ENCODE measurements at regions not wholly inside any gene's neighbourhood (a gene's known extent, or its start where the extent isn't known, plus 50 kb on each side); places are given as distances from the start of the nearest gene placed in this dataset.
"Not testable (repeated sequence)": the region's sequence is repeated elsewhere in the genome, so short reads cannot be mapped to it uniquely, and the experiment has no call there.

DNA sequence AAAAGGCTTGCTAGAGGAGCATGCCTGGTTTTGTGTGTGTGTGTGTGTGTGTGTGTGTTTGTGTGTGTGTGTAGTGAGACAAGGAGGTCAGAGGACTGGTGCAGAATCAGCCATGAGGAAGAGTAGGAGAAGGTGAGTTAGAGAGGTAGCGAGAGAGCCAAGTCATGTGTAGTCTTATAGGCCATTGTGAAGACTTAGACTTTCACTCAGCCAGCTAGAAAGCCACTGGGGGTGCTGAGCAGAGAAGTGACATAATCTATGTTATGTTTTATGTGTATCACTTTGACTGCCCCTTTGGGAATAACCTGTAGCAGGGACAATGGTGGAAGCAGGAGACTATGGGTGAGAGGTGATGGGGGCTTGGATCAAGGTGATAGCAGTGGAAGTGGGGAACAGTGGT is 180.5 kb upstream of the CLINT1 start:
- no peak for DNase-seq

DNA sequence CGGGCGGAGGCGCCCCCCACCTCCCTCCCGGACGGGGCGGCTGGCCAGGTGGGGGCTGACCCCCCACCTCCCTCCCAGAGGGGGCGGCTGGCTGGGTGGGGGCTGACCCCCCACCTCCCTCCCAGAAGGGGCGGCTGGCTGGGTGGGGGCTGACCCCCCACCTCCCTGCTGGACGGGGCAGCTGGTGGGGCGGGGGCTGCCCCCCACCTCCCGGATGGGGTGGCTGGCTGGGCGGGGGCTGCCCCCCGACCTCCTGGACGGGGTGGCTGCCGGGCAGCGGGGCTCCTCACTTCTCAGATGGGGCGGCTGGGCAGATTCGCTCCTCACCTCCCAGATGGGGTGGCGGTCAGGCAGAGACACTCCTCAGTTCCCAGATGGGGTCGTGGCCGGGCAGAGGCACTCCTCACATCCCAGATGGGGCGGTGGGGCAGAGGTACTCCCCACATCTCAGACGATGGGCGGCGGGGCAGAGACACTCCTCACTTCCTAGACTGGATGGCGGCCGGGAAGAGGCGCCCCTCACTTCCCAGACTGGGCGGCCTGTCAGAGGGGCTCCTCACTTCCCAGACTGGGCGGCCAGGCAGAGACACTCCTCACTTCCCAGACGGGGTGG is 178.1 kb upstream of the CLINT1 start:
- not testable (repeated sequence) for DNase-seq

DNA sequence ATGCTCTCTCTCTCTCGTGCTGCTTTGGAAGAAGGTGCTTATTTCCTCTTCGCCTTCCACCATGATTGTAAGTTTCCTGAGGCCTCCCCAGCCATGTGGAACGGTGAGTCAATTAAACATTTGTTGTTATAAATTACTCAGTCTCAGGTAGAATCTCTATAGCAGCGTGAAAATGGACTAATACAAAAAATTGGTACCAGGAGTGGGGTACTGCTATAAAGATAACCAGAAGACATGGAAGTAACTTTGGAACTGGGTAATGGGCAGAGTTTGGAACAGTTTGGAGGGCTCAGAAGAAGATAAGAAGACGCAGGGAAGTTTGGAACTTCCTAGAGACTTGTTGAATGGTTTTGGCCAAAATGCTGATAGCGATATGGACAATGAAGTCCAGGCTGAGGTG is 175.6 kb upstream of the CLINT1 start:
- DNase-seq: not testable (repeated sequence)

DNA sequence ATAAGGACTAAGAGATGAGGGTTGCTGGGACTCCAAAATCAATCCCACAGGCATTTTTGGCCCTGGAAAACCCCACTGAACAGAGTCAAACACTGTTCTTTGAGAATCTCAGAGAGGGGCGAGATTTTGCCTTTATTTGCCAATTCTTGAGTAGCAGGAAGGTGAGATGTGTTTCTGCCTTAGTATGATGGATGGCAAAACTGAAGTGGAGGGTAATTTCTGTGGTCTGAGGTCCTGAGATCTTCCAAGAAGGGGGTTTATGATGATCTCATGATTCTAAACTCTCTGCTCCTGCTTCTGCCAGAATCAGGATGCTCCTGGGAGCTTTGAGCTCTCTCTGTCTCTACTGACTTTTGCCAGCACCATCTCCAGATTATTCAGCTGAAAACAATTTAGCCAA is 174.8 kb upstream of the CLINT1 start:
- DNase-seq: no peak

DNA sequence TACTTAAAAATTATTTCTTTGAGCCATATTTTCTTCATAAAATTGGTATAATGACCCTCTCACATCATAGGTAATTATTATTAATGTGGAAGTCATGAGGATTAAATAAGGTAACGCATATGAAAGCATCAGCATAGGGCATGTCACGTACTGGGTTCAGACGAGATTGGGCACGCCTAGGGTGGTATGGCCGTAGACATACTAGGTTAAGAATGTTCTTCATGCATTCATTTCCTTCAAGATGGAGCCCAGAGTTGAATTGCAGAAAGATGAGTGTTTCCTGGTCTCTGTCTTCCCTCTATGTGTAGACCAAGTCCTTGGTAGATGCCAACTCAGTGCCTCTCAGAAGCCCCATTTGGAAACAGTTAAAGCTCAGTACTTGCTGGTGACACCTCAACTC is 174.1 kb upstream of the CLINT1 start:
- DNase-seq: no peak

DNA sequence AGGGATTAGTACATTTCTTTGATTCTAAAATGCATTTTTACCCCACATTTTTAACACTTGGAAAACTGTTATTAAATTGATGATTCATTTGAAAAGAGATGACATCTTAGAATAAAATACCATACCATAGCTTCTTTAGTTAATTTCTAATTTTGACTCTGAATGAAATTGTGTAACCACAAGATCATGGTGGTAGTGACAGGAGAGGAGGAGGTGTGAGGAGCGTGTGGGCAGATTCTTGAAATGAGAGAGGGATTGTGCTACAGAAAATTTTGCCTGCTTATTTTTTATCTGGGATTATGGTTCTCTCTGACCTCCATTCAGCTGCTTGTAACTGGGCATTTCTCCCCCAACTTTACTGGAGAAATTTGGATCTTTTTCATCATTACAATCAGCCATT is 173.3 kb upstream of the CLINT1 start:
- no peak for DNase-seq

DNA sequence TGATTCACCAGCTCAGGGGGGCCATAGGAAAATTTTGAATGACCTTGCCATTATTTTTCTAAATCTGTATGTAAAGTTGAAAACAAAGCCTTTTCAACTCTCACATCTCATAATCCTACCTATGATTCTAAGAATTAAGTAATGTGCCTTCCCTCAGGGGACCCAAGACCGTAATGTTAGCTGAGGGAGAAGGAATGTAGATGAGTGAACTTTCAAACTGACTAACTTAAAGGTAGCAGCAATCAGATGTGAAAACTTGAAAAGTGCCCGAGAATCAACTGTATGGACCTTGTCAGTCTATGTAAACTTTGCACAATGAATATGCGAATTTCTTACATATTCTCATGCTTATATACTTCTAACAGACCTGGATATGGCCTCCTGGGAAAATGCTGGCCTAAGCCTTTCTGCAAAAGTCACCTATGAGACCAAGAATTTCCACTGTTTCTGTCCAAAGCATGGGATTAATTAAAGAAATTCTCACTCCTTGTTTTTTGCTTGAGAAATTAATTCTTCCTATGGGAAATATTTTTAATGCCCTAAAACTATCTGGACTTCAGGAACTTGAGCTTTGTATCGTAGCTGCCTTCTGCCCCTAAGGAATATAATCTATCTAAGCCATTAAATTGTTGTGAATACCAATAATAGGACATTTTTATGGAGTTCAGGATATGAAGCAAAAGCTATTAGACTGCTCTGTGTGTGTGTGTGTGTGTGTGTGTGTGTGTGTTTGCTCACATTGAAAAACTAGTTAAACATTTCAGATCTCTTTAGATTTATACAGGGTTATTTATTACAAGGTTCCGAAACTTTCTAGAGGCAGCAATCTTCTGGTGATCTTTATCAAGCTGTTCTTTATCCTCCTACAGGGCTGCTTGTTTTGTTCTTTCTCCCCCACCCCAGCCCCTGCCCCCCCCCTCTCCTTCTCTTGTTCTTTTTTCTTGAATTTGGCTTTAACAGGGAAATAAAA is 169.1 kb upstream of the CLINT1 start:
- no peak for DNase-seq

DNA sequence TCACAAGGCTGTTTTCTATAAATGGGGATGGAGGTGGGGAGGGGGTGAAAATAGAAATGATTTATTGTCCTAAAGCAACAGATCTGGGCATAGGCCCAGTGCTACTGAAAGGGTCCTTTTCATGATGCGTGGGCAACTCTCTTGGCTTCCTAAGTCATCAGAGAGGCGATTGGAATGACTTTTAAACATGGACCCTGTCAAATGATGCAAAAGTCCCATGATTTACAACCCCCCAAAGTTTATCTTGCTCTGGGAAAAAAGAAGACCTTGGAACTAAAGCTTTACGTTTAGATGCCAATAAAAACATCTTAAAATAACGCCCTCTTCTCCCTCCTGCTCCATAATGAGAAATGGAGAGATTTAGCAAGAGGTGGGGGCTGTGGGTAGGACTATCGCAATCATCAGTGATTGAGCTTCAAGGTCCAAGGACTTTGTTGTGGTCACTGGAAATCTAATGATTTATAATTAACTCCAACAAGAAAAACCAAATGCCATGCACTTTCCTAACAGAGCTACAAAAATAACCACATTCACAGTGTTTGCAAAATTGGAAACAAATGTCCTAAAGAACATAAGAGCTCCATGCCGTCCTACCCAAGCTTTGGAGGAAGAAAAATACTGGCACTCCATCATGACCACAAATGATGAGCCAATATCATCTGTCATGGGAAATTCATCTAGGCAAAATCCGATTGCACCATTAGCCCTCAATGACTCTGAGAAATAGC is 167.5 kb upstream of the CLINT1 start:
- DNase-seq: no peak

DNA sequence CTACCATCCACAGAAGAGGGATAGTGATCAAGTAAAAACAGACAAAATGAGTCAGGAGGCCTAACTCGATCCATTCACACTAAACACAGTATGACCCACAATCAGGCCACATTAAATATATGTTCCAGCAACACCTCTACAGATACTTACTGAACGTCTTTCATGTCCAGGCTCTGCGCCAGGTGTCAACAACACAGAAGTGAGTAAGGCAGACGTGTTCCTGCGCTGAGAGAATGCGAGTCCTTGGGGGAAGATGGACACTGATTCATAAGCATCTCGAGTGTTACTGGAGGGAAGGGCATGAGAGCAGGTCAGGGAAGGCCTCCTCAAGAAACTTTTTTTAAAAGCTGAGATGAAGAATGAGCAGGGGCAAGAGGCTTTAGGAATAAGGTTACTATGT is 164.3 kb upstream of the CLINT1 start:
- DNase-seq: no peak

DNA sequence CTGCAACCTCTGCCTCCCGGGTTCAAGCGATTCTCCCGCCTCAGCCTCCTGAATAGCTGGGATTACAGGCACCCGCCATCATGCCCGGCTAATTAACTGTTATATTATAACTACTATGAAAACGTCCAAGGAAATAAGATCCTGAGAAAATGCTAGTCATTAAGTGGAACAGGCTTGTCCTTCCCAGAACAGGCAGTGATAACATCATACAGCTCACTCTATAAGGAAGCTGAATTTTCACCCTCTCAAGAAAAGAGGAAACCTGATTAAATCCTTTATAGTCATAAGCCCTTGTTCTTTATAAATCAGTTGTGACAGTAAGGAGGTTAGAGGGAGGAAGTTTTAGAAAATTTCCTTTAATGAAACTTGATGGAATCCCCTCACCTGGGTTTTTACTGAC is 163.9 kb upstream of the CLINT1 start:
- no peak for DNase-seq

DNA sequence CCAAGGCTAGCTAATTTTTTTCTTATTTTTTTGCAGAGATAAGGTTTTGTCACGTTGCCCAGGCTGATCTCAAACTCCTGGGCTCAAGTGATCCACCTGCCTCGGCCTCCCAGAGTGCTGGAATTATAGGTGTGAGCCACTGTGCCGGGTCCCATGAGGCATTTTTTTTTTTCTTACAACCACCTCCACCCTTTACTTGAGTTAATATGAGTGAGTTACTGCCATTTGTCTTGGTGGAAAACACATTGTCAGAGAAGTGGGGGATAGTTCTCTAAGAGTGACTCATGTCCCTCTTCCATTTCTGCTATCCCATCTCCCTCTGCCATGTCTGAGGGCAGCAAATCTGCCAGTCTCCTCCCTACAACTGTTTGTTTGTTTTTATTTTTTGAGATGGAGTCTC is 163.4 kb upstream of the CLINT1 start:
- DNase-seq: no peak

DNA sequence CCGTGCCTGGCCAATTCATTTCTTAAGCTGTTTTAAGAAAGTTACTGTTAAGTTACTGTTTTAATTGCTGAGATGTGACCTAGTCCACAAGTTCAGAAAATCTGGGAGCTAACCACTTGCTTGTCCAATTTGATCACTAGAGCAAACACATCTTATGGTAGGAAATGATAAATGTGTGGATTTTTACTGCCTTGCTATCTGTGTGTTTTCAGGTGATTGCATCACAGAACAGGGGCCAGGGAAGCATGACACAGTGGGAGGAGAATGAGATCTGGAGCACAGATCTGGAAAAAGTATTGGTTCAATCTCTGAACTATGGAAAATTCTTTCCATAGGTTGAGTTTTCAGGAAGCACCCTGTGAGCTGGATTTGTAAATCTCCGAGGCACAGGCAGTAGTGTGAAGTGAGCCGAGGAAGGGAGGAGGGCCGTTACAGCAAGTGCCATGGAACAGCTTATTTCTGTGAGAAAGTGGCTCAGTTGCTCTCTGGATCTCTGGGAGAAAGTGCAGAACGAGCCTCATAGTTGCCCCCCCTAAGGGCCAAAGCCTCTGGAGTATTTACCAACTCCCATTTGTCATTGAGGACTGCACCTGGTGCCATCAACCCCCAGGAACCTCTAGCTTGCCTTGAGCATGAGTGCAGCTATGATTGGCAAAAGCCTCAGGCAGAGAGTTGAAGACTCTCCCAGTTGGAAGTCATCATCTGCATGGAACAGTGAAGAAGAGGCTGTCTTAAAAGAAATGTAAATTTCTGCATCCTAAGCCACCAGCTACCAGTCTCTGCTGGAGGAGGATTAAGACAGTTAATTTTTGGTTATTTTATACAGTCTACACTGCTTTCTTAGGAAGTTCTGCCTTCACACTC is 161.8 kb upstream of the CLINT1 start:
- DNase-seq: no peak

DNA sequence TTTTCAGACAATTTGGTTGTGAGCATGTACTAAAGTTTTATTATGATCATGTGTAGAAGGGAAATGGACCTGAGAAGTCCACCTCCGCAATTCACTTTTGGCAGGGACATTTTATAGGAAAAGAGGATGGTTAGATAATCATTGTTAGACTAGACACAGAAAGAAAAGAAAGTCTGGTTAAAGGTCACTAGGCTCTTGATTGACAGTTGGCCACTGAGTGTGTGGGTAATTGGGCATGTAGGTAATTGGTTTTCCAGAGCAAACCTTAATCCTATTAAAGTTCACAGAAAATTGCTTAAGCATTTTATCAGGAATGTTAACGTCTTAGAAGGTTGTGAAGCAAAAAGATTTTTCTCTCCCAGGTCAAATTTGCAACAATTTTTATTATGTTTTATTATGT is 158.5 kb upstream of the CLINT1 start:
- no peak for DNase-seq

DNA sequence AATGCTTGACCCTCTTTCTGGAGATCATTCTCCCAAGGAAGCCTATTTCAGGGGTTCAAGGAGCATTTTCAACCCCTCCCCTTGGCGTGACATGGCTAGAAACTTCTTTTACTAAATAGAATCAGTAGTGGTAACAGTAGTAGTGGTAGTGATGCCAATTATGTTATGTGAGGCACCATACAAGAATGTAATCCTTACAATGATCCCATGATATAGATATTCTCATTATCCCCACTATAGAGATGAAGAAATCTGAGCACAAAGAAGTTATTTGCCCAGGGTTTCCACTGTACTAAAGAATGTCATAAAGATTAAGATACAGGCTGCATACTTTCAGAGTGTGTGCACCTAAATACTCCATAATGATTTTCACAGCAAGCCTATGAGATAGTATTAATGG is 155.4 kb upstream of the CLINT1 start:
- no peak for DNase-seq

DNA sequence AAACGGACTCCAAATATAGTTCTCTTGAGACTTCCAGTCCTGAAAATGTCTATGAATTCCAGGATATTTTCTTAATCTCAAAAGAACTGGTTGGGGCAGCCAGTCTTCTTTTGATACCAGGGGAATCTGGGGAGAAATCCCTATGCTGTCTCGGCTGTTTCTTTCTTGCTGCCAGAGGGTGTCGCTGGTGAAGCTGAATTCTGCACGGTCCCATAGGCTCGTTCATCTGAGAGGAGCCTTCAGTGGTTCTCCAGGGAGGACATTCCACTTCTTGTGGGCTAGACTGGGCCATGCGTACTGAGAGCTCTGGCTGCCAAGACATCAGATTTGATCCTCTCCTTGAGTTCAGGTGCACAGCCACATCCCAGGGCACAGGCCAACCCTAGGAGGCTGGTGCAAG is 155.0 kb upstream of the CLINT1 start:
- no peak for DNase-seq

DNA sequence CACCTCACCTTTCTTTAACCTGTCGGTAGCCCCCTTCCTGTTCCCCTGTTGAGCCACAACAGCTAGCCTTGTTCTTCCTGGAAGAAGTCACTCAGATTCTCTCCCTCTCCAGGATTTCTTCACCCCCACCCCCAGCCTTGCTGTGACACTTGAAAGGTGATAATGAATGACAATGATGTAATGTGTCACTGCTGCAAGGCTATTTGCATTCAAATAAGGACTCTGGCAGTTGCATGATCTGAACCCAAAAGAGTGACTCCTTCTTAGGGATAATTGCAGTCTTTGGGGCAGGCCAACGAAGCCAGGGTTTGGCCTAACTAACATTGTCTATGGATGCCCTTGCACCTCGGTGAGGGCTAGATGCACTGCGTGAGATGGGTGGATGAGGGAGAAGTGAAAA is 154.4 kb upstream of the CLINT1 start:
- no peak for DNase-seq

DNA sequence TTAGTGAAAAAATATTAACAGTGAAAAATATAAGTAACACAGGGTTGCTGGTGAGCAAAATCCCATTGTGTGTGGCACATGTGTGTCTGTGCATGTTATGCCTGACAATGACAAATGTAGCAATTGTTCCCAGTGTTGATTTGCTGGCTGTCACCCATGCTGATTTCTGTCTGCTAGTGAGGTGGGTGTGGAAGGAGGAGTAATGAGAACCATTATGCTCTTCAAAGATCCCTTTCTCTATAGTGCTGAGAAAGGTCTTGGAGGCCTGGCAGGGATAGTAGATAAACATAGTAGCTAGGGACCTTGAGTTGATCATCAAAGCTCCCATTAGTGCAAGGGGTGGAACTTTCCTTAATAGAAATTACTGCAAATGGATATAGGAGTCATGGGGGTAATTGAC is 152.5 kb upstream of the CLINT1 start:
- no peak for DNase-seq

DNA sequence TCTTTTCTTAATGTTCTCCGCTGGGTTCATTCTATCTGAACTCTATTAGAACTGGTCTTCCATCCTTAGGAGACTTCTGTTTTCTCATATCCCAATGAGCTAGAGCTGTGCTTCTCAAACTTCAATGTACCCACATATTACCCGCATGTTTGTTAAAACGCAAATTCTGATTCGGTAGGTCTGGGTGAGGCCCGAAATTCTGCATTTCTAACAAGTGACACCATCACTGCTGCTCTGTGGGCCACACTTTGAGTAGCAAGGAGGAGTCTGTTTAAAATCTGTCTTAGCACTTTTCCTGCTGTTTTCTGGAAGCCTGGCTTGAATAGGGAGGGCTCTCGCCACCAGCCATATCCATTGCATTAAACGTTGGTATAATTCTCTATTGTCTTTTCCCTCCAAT is 151.9 kb upstream of the CLINT1 start:
- DNase-seq: no peak

DNA sequence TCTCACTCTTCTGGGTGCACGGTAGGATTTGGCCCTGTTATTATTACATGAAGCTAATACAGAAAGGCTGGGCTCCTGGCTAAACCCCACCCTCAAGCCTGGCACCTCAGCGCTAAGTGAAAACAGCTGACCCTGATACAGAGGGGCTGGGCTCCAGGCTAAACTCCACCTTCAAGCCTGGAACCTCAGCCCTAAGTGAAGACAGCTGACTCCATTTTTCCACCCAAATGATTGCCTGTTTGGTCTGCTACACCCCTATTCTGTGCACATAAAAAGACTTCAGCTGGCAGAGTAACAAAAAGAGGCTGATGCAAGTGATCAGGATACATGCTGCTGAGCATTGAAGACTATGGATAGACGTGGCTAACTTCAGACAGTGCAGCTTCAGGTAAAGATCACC is 148.4 kb upstream of the CLINT1 start:
- DNase-seq: no peak

DNA sequence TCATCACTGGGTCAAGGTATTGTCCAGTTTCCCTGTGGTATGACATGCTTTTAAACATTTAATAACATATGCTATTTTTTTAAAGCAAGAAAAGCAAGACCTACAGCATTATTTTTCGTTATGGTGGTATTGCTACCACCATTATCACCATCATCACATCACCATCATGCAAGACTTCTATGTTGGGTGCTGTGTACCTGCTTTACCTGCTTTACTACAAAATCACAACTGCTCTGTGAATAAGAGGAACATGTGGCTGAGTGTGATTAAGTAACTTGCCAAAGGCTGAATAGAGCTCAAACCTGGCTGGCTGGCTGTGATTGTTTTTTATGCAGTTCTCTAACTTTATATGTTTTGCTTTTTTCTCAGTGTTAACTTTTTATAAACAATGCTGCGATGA is 140.8 kb upstream of the CLINT1 start:
- no peak for DNase-seq

DNA sequence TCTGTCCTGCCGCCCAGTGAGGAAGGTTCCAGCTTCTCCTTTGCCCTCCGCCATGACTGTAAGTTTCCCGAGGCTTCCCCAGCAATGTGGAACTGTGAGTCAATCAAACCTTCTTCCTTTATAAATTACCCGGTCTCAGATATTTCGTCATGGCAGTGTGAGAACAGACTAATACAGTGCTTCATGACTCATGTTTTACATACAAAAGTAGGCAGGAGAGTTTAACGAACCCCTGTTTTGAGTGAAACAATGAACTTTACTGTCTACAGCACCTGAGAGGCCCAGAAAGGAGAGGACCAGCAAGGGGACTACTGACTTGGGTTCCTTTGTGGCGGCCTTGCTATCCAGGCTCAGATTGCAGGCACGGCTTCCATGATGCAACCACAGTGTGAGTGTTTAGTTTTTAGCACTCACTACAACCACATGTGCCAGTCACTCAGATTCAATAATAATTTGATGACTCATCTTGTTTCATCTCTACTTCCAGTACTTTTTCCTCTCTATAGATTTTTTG is 139.1 kb upstream of the CLINT1 start:
- DNase-seq: no peak

DNA sequence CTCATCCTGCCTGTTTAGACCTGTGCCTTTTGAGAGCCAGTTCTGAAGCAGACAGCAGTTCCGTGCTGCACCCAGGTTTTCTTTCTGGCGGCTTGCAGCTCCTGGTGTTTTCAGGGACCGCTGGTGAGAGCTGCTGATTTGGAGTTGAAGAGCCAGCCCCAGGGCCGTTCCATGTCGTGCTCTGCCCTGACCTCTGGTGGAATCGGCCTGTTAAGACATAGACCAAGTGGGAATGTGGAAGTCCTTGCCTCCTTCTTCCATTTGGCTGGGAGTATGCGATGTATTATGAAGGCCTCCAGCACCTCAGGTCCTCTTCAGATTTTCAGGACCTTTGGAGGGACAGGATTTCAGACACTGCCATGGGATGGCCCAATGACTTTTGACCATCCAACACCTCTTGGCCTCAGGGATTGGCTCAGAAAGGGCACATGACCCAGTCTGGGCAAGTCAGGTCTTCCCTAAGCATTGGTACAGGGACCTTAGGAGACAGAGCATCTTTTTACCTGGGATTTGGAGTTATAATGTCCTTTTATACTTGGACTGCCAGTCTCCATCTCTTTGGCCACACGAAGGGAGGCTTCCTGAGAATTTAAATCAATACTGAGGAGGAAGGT is 136.1 kb upstream of the CLINT1 start:
- DNase-seq: peak; percentile 25 to 49
